ENCODE measurements at regions not wholly inside any gene's neighbourhood (a gene's known extent, or its start where the extent isn't known, plus 50 kb on each side); places are given as distances from the start of the nearest gene placed in this dataset.

DNA sequence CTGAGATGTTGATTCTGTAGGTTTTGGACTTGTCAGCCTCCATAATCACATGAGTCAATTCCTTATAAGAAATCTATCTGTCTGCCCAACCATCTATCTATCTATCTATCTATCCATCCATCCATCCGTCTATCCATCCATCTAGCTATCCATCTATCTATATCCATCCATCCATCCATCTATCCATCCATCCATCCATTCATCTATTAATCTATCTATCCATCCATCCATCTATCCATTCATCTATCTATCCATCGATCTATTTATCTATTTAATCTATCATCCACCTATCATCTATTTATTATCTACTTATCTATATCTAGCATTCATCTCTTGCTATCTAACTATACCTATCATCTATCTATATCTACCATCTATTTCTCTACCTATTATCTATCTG is 357.2 kb upstream of the ZNF507 start:
- TF ChIP-seq POLR2A (IDR thresholded peaks at IDR 0.05) (no peak), CTCF (IDR thresholded peaks at IDR 0.05) (no peak), POLR2AphosphoS5 (IDR thresholded peaks at IDR 0.05) (no peak)

Data from upper lobe of left lung (tissue), 4 donors.